Kidney (tissue), 13 donors: ENCODE measurements at regions not wholly inside any gene's neighbourhood (a gene's known extent, or its start where the extent isn't known, plus 50 kb on each side); places are given as distances from the start of the nearest gene placed in this dataset.
"Not testable (repeated sequence)": the region's sequence is repeated elsewhere in the genome, so short reads cannot be mapped to it uniquely, and the experiment has no call there.

ENCODE experiments used
- DNase-seq, 5 donors: peaks; one replicate each; pipeline ENCODE4 v3.0.0-alpha.2; 2013 to 2020
- FAIRE-seq: peaks from 2 replicates; lab custom pipeline; 2012; peaks lifted over from hg19 to GRCh38; lab: Jason Lieb, UNC
- H3K27ac ChIP-seq, 2 donors: one replicate each; pipeline ENCODE4 v1.7.0; 2013; ENCODE audit warnings: low read depth in 2 of 2, low read length in 2 of 2, inconsistent platforms in 1 of 2
- H3K27me3 ChIP-seq: one replicate; pipeline ENCODE4 v1.7.1; 2013; ENCODE audit warnings: low read length, inconsistent platforms; ENCODE audit not compliant: control insufficient read depth, insufficient read depth
- H3K36me3 ChIP-seq, 3 donors: one replicate each; pipeline versions ENCODE4 v1.7.0 to v1.7.1; 2013; ENCODE audit warnings: low read length in 3 of 3, control low read depth in 1 of 3, inconsistent platforms in 1 of 3; ENCODE audit not compliant: insufficient read depth in 3 of 3, control insufficient read depth in 2 of 3
- H3K4me1 ChIP-seq, 3 donors: one replicate each; pipeline versions ENCODE4 v1.7.0 to v1.7.1; 2013; ENCODE audit warnings: low read length in 3 of 3, inconsistent platforms in 1 of 3, low read depth in 1 of 3; ENCODE audit not compliant: control insufficient read depth in 2 of 3, insufficient read depth in 2 of 3
- H3K4me3 ChIP-seq, 3 donors: one replicate each; pipeline versions ENCODE4 v1.7.0 to v1.8.1; 2013; ENCODE audit warnings: low read length in 3 of 3, control low read depth in 1 of 3, inconsistent platforms in 1 of 3
- H3K9ac ChIP-seq, 3 donors: one replicate each; pipeline versions ENCODE4 v1.7.0 to v1.7.1; 2013; ENCODE audit warnings: low read length in 3 of 3, control low read depth in 1 of 3, inconsistent platforms in 1 of 3
- H3K9me3 ChIP-seq, 3 donors: one replicate each; pipeline versions ENCODE4 v1.7.0 to v1.7.1; 2013; ENCODE audit warnings: low read length in 3 of 3, control low read depth in 1 of 3, inconsistent platforms in 1 of 3; ENCODE audit not compliant: control insufficient read depth in 2 of 3, insufficient read depth in 1 of 3
- intact Hi-C: fragments of 100-400 bp; cut with DNase I; formaldehyde crosslinking; loops from one replicate; pipeline ENCODE4 v1.11.1; 2022
- TF ChIP-seq, protein P1 (sequence below): IDR thresholded peaks from 3 replicates; pipeline ENCODE4 v1.5.1; 2012; ENCODE audit warnings: mild to moderate bottlenecking, moderate library complexity, borderline replicate concordance; ENCODE audit not compliant: insufficient read depth; ENCODE audit errors: extremely low read depth
- donor health status: control.
- donor health status: control.
- donor health status: control.
- donor health status: control.
- donor health status: control.
- donor health status: DM: yes; HTN: yes; CAD: no.
- donor health status: Normal renal cell carcinoma (clear cell type).

DNA sequence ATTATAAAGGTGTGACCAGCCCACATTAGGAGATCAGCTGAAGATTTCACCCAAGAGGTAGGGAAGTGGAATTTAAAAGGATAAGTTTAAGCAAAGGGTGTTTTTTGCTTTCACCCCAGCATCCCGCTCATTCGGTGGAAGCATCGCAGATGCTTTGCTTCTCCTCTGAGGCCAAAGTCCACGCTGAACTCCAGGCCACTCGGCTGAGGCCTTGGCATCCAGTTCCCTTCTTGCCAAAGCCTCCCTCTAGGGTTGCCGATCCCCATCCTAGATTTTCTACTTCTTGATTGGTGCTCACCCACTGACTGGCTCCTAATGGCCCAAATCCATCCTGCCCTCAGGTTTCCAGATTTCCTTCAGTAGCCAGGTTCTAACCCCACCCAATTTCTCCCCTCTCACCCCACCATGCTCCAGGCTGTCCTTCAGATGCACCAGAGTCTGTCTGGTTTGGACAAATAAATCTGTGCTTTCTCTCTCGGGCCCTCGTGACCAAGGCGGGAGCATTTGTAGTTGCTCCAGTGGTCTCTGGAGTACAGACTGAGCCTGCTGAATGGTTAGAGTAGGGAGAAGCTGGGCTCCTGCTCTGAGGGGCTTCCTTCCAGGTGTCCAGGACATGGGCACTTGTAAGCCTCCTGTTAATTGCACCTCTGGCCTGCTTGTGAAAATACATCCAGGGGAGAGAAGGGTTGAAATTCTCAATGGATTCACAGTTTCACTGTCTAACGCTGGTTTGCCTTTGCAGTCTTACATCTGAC, 193.2 kb downstream of the C1orf94 start:
- DNase-seq = no peak
- Histone ChIP-seq H3K27me3 (no peaks in the 10 kb centered on the region), H3K36me3 (no peaks in the 10 kb centered on the region), H3K4me3 (no peak overlapping the region), H3K9me3 (no peaks in the 10 kb centered on the region), H3K9ac (no peak overlapping the region), H3K4me1 (no peaks in the 10 kb centered on the region), H3K27ac (no peak overlapping the region)
- intact Hi-C loops = no loop called here
- FAIRE-seq = no peak
- TF ChIP-seq, protein P1, sequence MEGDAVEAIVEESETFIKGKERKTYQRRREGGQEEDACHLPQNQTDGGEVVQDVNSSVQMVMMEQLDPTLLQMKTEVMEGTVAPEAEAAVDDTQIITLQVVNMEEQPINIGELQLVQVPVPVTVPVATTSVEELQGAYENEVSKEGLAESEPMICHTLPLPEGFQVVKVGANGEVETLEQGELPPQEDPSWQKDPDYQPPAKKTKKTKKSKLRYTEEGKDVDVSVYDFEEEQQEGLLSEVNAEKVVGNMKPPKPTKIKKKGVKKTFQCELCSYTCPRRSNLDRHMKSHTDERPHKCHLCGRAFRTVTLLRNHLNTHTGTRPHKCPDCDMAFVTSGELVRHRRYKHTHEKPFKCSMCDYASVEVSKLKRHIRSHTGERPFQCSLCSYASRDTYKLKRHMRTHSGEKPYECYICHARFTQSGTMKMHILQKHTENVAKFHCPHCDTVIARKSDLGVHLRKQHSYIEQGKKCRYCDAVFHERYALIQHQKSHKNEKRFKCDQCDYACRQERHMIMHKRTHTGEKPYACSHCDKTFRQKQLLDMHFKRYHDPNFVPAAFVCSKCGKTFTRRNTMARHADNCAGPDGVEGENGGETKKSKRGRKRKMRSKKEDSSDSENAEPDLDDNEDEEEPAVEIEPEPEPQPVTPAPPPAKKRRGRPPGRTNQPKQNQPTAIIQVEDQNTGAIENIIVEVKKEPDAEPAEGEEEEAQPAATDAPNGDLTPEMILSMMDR = no peak

DNA sequence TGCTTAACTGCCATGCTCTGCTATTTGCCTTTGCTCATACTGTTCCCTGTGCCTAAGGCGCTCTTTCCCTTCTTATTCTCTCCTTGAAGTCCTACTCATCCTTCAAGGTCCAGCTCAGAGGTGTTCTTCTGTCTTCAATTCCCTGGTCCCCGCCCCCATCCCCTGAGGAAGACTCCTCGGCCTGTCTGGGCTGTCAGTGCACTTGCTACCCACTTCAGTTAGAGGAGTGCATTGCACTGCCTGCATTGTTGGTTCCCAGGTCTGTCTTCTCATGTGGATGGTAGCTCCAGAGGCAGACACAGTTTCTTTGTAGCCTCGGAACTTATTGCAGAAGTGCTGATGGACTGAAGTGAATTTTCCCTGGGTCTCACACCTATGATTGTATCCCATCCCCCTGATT, 194.0 kb downstream of the C1orf94 start:
- TF ChIP-seq, protein P1 = no peak
- intact Hi-C loops = no loop called here
- no peak overlapping the region for H3K4me3 ChIP-seq
- FAIRE-seq (no peak), DNase-seq (peak in 1 of 5 donors; percentile 2)
- H3K27ac ChIP-seq = no peak overlapping the region
- no peak overlapping the region for H3K9ac ChIP-seq
- no peaks in the 10 kb centered on the region for H3K9me3 ChIP-seq
- no peaks in the 10 kb centered on the region for H3K27me3 ChIP-seq
- H3K36me3 ChIP-seq = no peaks in the 10 kb centered on the region
- no peaks in the 10 kb centered on the region for H3K4me1 ChIP-seq

DNA sequence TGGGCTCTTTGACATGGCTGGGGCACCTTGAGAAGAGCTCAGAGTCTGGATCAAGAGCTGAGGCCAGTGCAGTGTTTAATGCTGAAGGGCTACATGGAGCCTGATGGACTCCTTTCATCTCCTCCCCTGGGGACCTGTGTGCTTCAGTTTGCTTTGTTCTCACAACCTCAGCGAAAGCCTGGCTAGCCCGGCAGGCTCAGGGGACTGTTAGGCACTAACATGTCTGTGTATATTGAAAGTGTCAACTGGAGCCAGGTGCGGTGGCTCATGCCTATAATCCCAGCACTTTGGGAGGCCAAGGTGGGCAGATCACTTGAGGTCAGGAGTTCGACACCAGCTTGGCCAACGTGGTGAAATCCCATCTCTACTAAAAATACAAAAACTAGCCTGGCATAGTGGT, 194.5 kb downstream of the C1orf94 start:
- H3K9ac ChIP-seq, H3K4me1 ChIP-seq, H3K36me3 ChIP-seq, intact Hi-C loops, DNase-seq, H3K4me3 ChIP-seq, H3K9me3 ChIP-seq, H3K27ac ChIP-seq, FAIRE-seq, H3K27me3 ChIP-seq: not testable (repeated sequence)

DNA sequence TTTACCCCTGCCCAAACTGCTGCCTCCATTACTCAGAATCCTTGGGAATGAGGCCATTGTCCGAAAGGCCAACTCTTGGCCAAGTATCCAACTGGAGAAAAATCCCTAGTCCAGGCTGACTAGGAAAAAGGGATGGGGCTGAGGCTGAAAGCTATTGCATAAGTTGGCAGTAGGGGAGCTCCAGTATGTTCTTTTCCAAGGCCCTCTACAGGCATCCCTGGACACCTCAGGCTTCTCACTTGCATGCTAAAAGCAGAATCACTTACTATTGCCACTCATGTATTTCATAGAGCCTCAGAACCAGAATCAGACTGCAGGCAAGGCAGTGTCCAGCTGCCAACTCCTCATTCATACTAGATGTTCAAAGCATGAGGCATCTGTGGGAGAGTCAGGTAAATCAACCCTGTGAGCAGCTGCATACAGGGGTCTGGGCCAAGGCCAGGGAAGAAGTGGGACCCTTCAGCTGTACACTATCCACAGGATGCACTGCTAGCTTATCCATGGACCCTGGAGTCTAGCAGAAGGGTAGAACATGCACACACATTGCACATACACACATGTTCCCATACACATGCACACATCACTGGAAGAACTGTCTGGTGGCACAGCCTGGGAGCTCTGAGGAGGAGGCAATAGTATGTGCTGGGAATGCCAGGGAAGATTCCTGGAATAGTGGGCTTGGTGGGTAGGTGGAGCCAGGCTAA, 195.3 kb downstream of the C1orf94 start:
- Histone ChIP-seq H3K36me3 (no peaks in the 10 kb centered on the region), H3K27ac (no peak overlapping the region), H3K27me3 (no peaks in the 10 kb centered on the region), H3K4me3 (no peak overlapping the region), H3K9me3 (no peaks in the 10 kb centered on the region), H3K9ac (no peak overlapping the region), H3K4me1 (no peaks in the 10 kb centered on the region)
- FAIRE-seq = no peak
- no peak for DNase-seq
- intact Hi-C loops = no loop called here
- TF ChIP-seq, protein P1 = no peak
